ENCODE measurements at regions not wholly inside any gene's neighbourhood (a gene's known extent, or its start where the extent isn't known, plus 50 kb on each side); places are given as distances from the start of the nearest gene placed in this dataset.

GRCh38 chr13:39253774-39254173 lies 215.5 kb downstream of the NHLRC3 start:
- TF ChIP-seq CTCF (IDR thresholded peaks at IDR 0.05) (no peak), EP300 (IDR thresholded peaks at IDR 0.05) (no peak)

Data from esophagus muscularis mucosa (tissue), 3 donors.